Gastroesophageal sphincter (tissue), 3 donors: ENCODE measurements at regions not wholly inside any gene's neighbourhood (a gene's known extent, or its start where the extent isn't known, plus 50 kb on each side); places are given as distances from the start of the nearest gene placed in this dataset.

Source experiments
- EP300 ChIP-seq: sonication (generic); formaldehyde crosslinking; IDR thresholded peaks from one replicate; pipeline ENCODE4 v1.6.1; 2017; ENCODE audit warnings: antibody characterized with exemption, mild to moderate bottlenecking
- POLR2A ChIP-seq, 2 donors: fragments of 450-650 bp; IDR thresholded peaks; one replicate each; pipeline ENCODE4 v1.6.1; 2017; ENCODE audit warnings: antibody characterized with exemption in 2 of 2, mild to moderate bottlenecking in 2 of 2, moderate library complexity in 1 of 2
- POLR2AphosphoS5 ChIP-seq: sonication (generic); formaldehyde crosslinking; IDR thresholded peaks from one replicate; pipeline ENCODE4 v1.6.1; 2017; ENCODE audit warnings: antibody characterized with exemption
- TF ChIP-seq, protein P1 (sequence below), 4 experiments: fragments of 200-600 bp in 2 of 4; fragments of 450-650 bp in 2 of 4; sonication (generic) in 1 of 4; IDR thresholded peaks; one replicate each; pipeline ENCODE4 v1.5.1; 2017 to 2019; ENCODE audit warnings: antibody characterized with exemption in 4 of 4, mild to moderate bottlenecking in 2 of 4, moderate library complexity in 2 of 4

DNA sequence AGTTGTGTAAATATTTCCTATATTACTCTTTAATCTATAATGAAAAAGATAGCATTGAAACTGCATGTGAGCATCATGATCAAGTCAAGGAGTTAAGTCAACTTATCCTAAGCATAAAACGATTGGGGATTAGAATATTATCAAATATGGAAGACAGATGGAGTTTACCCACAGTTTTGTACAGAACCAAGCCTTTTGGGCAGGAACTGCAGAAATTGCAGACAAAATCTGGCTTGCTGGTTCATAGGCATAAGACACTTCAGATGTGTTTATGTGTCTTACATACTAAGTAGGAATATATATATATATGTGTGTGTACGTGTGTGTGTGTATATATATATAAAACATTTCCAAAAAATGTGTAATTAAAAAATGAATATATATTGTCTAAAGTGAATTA lies 375.4 kb upstream of the TPK1 start:
- TF ChIP-seq, protein P1, sequence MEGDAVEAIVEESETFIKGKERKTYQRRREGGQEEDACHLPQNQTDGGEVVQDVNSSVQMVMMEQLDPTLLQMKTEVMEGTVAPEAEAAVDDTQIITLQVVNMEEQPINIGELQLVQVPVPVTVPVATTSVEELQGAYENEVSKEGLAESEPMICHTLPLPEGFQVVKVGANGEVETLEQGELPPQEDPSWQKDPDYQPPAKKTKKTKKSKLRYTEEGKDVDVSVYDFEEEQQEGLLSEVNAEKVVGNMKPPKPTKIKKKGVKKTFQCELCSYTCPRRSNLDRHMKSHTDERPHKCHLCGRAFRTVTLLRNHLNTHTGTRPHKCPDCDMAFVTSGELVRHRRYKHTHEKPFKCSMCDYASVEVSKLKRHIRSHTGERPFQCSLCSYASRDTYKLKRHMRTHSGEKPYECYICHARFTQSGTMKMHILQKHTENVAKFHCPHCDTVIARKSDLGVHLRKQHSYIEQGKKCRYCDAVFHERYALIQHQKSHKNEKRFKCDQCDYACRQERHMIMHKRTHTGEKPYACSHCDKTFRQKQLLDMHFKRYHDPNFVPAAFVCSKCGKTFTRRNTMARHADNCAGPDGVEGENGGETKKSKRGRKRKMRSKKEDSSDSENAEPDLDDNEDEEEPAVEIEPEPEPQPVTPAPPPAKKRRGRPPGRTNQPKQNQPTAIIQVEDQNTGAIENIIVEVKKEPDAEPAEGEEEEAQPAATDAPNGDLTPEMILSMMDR (IDR thresholded peaks at IDR 0.05) = no peak
- TF ChIP-seq POLR2AphosphoS5 (no peak), POLR2A (IDR thresholded peaks at IDR 0.05) (no peak), EP300 (no peak)
